Middle frontal gyrus (tissue), 1 donor: ENCODE measurements at regions not wholly inside any gene's neighbourhood (a gene's known extent, or its start where the extent isn't known, plus 50 kb on each side); places are given as distances from the start of the nearest gene placed in this dataset.

Experiments used
- DNase-seq: peaks from one replicate; pipeline ENCODE4 v3.0.0-alpha.2; 2015; ENCODE audit warnings: low spot score; ENCODE audit errors: extremely low spot score

GRCh38 chr4:123869286-123870215 is 473.0 kb downstream of the SPRY1 start:
- no peak for DNase-seq

- no peak for DNase-seq
Measured at GRCh38 chr4:123870216-123870876, 473.8 kb downstream of the SPRY1 start.

- no peak for DNase-seq
Measured at GRCh38 chr4:123871341-123871740, 474.7 kb downstream of the SPRY1 start.

- no peak for DNase-seq
Measured at GRCh38 chr4:123874063-123874462, 477.5 kb downstream of the SPRY1 start.

GRCh38 chr4:123876143-123876542 is 479.5 kb downstream of the SPRY1 start:
- no peak for DNase-seq

- no peak for DNase-seq
Measured at GRCh38 chr4:123876671-123877101, 480.1 kb downstream of the SPRY1 start.

- no peak for DNase-seq
Measured at GRCh38 chr4:123877551-123877950, 481.0 kb downstream of the SPRY1 start.

- DNase-seq = no peak
Measured at GRCh38 chr4:123878976-123879375, 482.4 kb downstream of the SPRY1 start.

- DNase-seq = no peak
Measured at GRCh38 chr4:123880631-123881030, 484.0 kb downstream of the SPRY1 start.

GRCh38 chr4:123884922-123885321 is 488.3 kb downstream of the SPRY1 start:
- no peak for DNase-seq

- no peak for DNase-seq
Measured at GRCh38 chr4:123889507-123889906, 492.9 kb downstream of the SPRY1 start.

GRCh38 chr4:123890889-123891288 is 494.3 kb downstream of the SPRY1 start:
- DNase-seq = no peak

GRCh38 chr4:123891881-123892280 is 495.3 kb downstream of the SPRY1 start:
- DNase-seq = no peak

GRCh38 chr4:123892368-123892976 is 495.9 kb downstream of the SPRY1 start:
- no peak for DNase-seq

- no peak for DNase-seq
Measured at GRCh38 chr4:123893011-123893981, 496.7 kb downstream of the SPRY1 start.

- no peak for DNase-seq
Measured at GRCh38 chr4:123896446-123897071, 500.0 kb downstream of the SPRY1 start.

GRCh38 chr4:123898946-123899666 is 502.5 kb downstream of the SPRY1 start:
- DNase-seq = no peak

- no peak for DNase-seq
Measured at GRCh38 chr4:123904882-123905281, 508.3 kb downstream of the SPRY1 start.

GRCh38 chr4:123913598-123913997 is 517.0 kb downstream of the SPRY1 start:
- no peak for DNase-seq

GRCh38 chr4:123916821-123917220 is 520.2 kb downstream of the SPRY1 start:
- no peak for DNase-seq
